Small intestine (tissue), 7 donors: ENCODE measurements at regions not wholly inside any gene's neighbourhood (a gene's known extent, or its start where the extent isn't known, plus 50 kb on each side); places are given as distances from the start of the nearest gene placed in this dataset.

Experiments used
- DNase-seq, 2 donors: peaks; one replicate each; pipeline versions ENCODE4 v3.0.0 to v3.0.0-alpha.2; 2013
- FAIRE-seq: peaks from 2 replicates; lab custom pipeline; 2012; peaks lifted over from hg19 to GRCh38; lab: Jason Lieb, UNC
- H3K27ac ChIP-seq, 3 donors: one replicate each; pipeline ENCODE4 v1.5.1; 2013; ENCODE audit warnings: low read length in 2 of 3, mild to moderate bottlenecking in 2 of 3, control low read depth in 1 of 3, inconsistent platforms in 1 of 3, low read depth in 1 of 3, moderate library complexity in 1 of 3
- H3K27me3 ChIP-seq, 3 donors: one replicate each; pipeline ENCODE4 v1.6.1; 2013; ENCODE audit warnings: low read length in 3 of 3, inconsistent platforms in 1 of 3; ENCODE audit not compliant: control insufficient read depth in 3 of 3, insufficient read depth in 3 of 3
- H3K36me3 ChIP-seq, 3 donors: one replicate each; pipeline ENCODE4 v1.6.1; 2013; ENCODE audit warnings: low read length in 3 of 3, inconsistent platforms in 1 of 3, low read depth in 1 of 3, mild to moderate bottlenecking in 1 of 3, moderate library complexity in 1 of 3; ENCODE audit not compliant: control insufficient read depth in 3 of 3, insufficient read depth in 2 of 3
- H3K4me1 ChIP-seq, 3 donors: one replicate each; pipeline ENCODE4 v1.6.1; 2013; ENCODE audit warnings: low read length in 2 of 3, inconsistent platforms in 1 of 3, low read depth in 1 of 3, mild to moderate bottlenecking in 1 of 3, moderate library complexity in 1 of 3; ENCODE audit not compliant: control insufficient read depth in 3 of 3, insufficient read depth in 2 of 3
- H3K4me3 ChIP-seq, 3 donors: one replicate each; pipeline ENCODE4 v1.5.1; 2013; ENCODE audit warnings: low read length in 3 of 3, control low read depth in 1 of 3, inconsistent platforms in 1 of 3, low read depth in 1 of 3, mild to moderate bottlenecking in 1 of 3, moderate library complexity in 1 of 3
- H3K9me3 ChIP-seq, 2 donors: one replicate each; pipeline ENCODE4 v1.6.1; 2013; ENCODE audit warnings: low read depth in 1 of 2, low read length in 1 of 2; ENCODE audit not compliant: control insufficient read depth in 2 of 2, insufficient read depth in 1 of 2
- WGBS, 3 donors: extraction: QIAGEN DNeasy Blood & Tissue Kit; methylation state at CpG; one replicate each; pipeline ENCODE4 v1.1.7; 2013; 5-methylcytosine and 5-hydroxymethylcytosine counted together
- donor health status: healthy with polysubstance abuse.
- donor health status: control.
- donor health status: control.
- donor health status: Bipolar disorder and iron deficiency.
- donor health status: healthy.

DNA sequence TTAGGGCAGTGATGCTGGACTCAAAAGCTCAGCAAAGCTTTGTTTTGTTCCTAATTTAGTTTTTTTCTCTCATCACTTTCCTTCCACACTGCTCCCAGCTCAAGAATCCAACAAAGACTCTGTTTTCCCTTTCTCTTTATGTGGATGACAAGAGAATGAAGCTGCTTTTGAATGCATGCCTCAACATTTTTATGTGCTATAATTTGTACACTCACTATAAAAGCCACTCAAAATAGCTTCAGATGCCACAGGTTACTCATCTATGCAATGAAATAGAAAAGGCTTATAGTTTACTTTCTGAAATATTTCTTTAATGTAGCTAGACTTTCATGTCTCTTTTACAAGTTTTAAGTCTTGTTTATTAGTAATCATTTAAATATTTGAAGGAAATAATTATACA is 714.9 kb downstream of the OTOL1 start:
- Histone ChIP-seq H3K9me3 (no peaks in the 10 kb centered on the region), H3K36me3 (no peaks in the 10 kb centered on the region), H3K27ac (no peak overlapping the region), H3K4me1 (no peaks in the 10 kb centered on the region), H3K4me3 (no peak overlapping the region), H3K27me3 (no peaks in the 10 kb centered on the region)
- FAIRE-seq (no peak), DNase-seq (no peak)

DNA sequence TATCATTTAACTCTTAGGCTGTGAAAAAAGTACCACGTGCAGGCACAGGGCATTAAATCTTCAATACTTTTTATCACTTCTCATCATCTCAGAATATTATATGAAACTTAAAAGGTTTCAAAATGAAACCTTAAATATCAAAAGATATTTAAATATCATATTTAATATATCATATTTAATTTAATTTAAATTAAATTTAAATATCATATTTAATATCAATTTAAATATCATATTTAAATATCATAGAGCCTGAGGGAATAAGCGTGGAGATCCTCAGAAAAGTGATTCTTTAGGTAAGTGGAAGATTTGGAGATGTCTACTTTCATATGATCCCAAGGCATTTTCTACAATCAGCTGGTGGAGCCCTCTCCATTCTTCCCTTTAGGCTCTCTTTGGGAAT is 716.6 kb downstream of the OTOL1 start:
- no peak for FAIRE-seq
- WGBS, 3 donors: 54 to 76% (median 67%) methylated on average over 2 of the region's 2 CpGs

DNA sequence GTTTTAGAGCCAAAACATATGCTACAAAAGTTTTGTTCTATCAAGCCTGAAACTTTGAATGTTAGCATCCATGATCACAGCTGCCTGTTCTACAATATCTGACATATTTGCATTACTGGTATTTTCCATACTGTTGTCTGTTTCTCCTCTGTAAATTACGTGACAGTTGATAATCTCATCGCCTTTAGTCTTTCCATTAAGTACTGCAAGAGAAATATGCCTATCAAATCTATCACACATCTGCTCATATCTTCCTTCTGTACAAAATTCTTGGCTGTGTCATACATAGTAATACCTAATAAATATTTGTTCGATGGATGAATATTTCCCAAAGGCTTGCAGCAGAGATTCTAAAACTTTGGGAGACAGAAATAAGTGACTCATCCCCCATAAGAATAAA is 717.3 kb downstream of the OTOL1 start:
- no peak overlapping the region for H3K27ac ChIP-seq
- no peaks in the 10 kb centered on the region for H3K9me3 ChIP-seq
- H3K4me3 ChIP-seq: no peak overlapping the region
- H3K4me1 ChIP-seq: no peaks in the 10 kb centered on the region
- H3K27me3 ChIP-seq: no peaks in the 10 kb centered on the region
- H3K36me3 ChIP-seq: no peaks in the 10 kb centered on the region
- 74 to 82% (median 75%) methylated on average over 3 of the region's 3 CpGs for WGBS, 3 donors
- FAIRE-seq (no peak), DNase-seq (no peak)

More for the DNA sequence above, 716.6 kb downstream of the OTOL1 start:
- DNase-seq: no peak
- H3K4me3 ChIP-seq: no peak overlapping the region
- no peaks in the 10 kb centered on the region for H3K4me1 ChIP-seq
- no peak overlapping the region for H3K27ac ChIP-seq
- no peaks in the 10 kb centered on the region for H3K36me3 ChIP-seq
- no peaks in the 10 kb centered on the region for H3K27me3 ChIP-seq
- H3K9me3 ChIP-seq: no peaks in the 10 kb centered on the region

DNA sequence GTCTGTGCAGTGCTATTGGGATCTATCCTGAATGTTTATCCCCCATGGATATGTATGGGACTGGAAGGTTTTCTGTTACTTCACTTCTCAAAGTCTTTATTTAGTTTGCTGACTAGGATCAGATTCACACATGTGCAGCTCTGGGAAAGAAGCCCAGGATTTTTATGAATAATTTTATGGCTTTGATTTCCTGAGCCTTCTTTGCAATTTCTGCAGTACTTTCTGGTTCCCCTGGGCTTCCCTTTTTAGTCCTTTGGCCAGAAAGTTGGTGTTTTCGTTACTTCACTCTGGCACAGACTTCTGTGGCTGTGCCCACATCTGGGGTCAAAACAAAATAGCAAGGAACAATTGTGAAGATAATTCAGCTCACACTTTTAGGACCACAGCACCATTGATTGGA is 721.0 kb downstream of the OTOL1 start:
- DNase-seq (no peak), FAIRE-seq (no peak)
- Histone ChIP-seq H3K36me3 (no peaks in the 10 kb centered on the region), H3K27me3 (no peaks in the 10 kb centered on the region), H3K4me3 (no peak overlapping the region), H3K4me1 (no peaks in the 10 kb centered on the region), H3K27ac (no peak overlapping the region), H3K9me3 (no peaks in the 10 kb centered on the region)
- WGBS, 3 donors: 43 to 62% (median 52%) methylated on average over 1 of the region's 1 CpG

DNA sequence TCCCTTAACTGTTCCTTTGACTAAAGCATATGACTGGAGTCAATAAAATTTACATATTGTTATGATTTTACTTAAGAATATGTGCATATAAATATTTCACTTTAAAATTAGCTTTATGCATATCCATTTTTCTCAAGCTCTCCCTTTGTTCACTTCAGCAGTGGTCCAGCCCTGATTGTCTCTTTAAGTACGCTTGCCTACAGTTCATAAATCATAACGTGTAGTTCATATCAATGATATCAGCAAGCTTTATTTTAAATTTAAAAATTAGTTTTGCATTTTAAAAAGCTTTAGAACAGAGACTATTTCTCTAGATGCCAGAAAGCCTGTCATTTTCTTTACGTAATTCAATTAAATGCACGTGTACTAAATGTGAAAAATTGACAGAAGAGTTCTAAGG is 721.9 kb downstream of the OTOL1 start:
- DNase-seq (no peak), FAIRE-seq (no peak)
- Histone ChIP-seq H3K36me3 (no peaks in the 10 kb centered on the region), H3K27me3 (no peaks in the 10 kb centered on the region), H3K9me3 (no peaks in the 10 kb centered on the region), H3K4me3 (no peak overlapping the region), H3K4me1 (no peaks in the 10 kb centered on the region), H3K27ac (no peak overlapping the region)
- WGBS, 3 donors: 51 to 85% (median 84%) methylated on average over 4 of the region's 4 CpGs

DNA sequence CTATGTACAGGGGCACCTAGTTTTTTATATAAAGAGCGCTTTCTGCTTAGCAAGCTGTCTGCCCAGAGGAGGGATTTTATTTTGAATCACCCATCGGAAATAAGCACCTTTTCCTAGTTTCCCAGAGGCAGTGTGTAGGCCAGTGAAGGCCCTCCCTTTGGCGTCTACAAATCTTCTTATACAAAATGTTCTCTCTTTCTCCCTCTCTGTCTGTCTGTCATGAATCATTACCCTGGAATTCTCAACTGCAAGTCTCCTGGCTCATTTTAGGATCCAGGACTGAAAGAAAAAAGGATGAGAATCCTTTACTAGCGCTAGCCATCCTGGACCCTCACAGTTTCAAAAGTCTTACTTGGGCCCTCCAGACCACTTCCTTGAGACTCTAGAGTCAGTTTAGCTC is 728.1 kb downstream of the OTOL1 start:
- WGBS, 3 donors: 89 to 96% (median 92%) methylated on average over 4 of the region's 4 CpGs
- Histone ChIP-seq H3K9me3 (no peaks in the 10 kb centered on the region), H3K27ac (no peak overlapping the region), H3K4me1 (no peaks in the 10 kb centered on the region), H3K36me3 (no peaks in the 10 kb centered on the region), H3K4me3 (no peak overlapping the region), H3K27me3 (no peaks in the 10 kb centered on the region)
- DNase-seq: no peak
- no peak for FAIRE-seq

DNA sequence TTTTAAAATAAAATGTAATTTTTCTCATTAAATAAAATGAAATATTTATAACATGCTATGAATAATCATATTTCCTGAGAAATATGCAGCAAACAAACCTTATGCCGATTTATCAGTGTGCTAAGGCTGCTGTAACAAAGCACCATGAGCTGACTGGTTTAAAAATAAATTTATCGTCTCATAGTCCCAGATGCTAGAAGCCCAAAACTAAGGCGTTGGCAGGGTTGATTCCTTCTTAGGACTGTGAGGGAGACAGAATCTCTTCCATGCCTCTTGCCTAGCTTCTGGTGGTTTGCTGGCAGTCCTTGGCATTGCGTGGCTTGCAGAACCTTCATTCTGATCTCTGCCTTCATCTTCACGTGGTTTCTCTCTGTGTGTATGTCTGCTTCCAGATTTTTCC is 740.3 kb downstream of the OTOL1 start:
- Histone ChIP-seq H3K4me3 (no peak overlapping the region), H3K27ac (no peak overlapping the region), H3K4me1 (no peaks in the 10 kb centered on the region), H3K36me3 (no peaks in the 10 kb centered on the region), H3K9me3 (no peaks in the 10 kb centered on the region), H3K27me3 (no peaks in the 10 kb centered on the region)
- DNase-seq (no peak), FAIRE-seq (no peak)
- 80 to 81% (median 81%) methylated on average over 5 of the region's 5 CpGs for WGBS, 3 donors

DNA sequence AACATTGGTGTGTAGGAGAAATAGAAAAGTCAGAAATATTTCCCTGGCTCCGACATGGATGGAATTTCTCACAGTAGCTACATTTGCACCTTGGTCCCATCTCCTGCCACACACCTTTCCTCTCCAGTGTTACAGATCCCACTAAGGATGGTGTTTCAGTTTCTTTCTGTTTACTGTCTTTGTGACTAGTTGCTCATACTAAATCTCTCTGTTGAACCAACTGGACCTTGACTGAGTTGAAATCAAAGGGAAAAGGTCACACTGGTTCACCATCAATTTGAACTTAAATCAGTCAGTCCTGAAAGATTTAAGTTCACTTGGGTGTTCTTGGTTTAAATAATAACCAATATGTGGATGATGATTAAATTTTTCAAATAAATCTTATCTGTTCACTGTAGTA is 754.2 kb downstream of the OTOL1 start:
- H3K27ac ChIP-seq: no peak overlapping the region
- no peak overlapping the region for H3K4me3 ChIP-seq
- no peaks in the 10 kb centered on the region for H3K4me1 ChIP-seq
- FAIRE-seq (no peak), DNase-seq (no peak)
- no peaks in the 10 kb centered on the region for H3K9me3 ChIP-seq
- H3K27me3 ChIP-seq: no peaks in the 10 kb centered on the region
- 53 to 84% (median 73%) methylated on average over 1 of the region's 1 CpG for WGBS, 3 donors
- H3K36me3 ChIP-seq: no peaks in the 10 kb centered on the region

DNA sequence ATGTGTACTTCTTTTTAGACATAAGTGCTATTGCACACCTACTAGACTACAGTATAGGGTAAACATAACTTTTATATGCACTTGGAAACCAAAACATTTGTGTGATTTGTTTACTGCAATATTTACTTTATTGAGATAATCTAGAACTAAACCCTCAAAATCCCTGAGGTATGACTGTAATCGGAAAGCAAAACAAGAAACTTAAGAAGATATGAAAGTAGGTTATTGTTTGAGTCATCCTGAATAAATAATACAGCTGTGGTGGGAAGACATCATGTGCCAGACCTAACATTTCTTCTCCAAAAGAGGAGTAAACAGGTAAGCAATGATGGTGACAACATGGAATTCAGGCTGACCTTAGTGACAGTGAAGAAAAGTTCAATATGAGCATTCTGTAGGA is 765.5 kb downstream of the OTOL1 start:
- no peak overlapping the region for H3K27ac ChIP-seq
- WGBS, 3 donors: 68 to 82% (median 73%) methylated on average over 1 of the region's 1 CpG
- no peaks in the 10 kb centered on the region for H3K36me3 ChIP-seq
- FAIRE-seq (no peak), DNase-seq (no peak)
- H3K4me1 ChIP-seq: no peaks in the 10 kb centered on the region
- peaks cover 0 to 1% of the 10 kb centered on the region in 2 donors for H3K9me3 ChIP-seq
- H3K27me3 ChIP-seq: no peaks in the 10 kb centered on the region
- H3K4me3 ChIP-seq: no peak overlapping the region
